Activated B cell treated with CpG ODN at 0.5 μM for 24 hours (primary cell): ENCODE measurements at regions not wholly inside any gene's neighbourhood (a gene's known extent, or its start where the extent isn't known, plus 50 kb on each side); places are given as distances from the start of the nearest gene placed in this dataset.

ENCODE experiments used
- ATAC-seq: fragments of 200-7000 bp; cut with Tn5 transposase; one replicate; pipeline ENCODE4 v1.10.0; 2021; ENCODE audit warnings: low read depth, mild to moderate bottlenecking, moderate library complexity
- CTCF ChIA-PET: fragments of 350-600 bp; sonication (Branson Sonifier 250); formaldehyde crosslinking; loops from one replicate; lab custom pipeline; 2021; ENCODE audit warnings: antibody characterized with exemption; lab: Charles Lee
- POLR2A ChIA-PET: fragments of 350-600 bp; sonication (Branson Sonifier 250); formaldehyde crosslinking; loops from one replicate; lab custom pipeline; 2021; ENCODE audit warnings: antibody characterized with exemption; lab: Charles Lee
- DNase-seq: peaks from one replicate; pipeline ENCODE4 v3.0.0; 2022
- H3K27ac Mint-ChIP-seq: one replicate; pipeline ENCODE4 v1.8.0; 2020; ENCODE audit warnings: mixed read lengths
- H3K27me3 Mint-ChIP-seq: one replicate; pipeline ENCODE4 v1.8.0; 2021; ENCODE audit warnings: mixed read lengths
- H3K36me3 Mint-ChIP-seq: one replicate; pipeline ENCODE4 v1.8.0; 2021; ENCODE audit warnings: low read depth, mixed read lengths
- H3K4me1 Mint-ChIP-seq: one replicate; pipeline ENCODE4 v1.8.0; 2021; ENCODE audit warnings: mixed read lengths
- H3K4me3 Mint-ChIP-seq: one replicate; pipeline ENCODE4 v1.8.0; 2020; ENCODE audit warnings: mild to moderate bottlenecking, mixed read lengths
- H3K9me3 Mint-ChIP-seq: one replicate; pipeline ENCODE4 v1.8.0; 2020; ENCODE audit warnings: mixed read lengths
- intact Hi-C: fragments of 100-400 bp; cut with micrococcal nuclease; formaldehyde crosslinking; loops from one replicate; pipeline ENCODE4 v1.15.1; 2024
- TF ChIP-seq, protein P1 (sequence below): fragments of 200-600 bp; IDR thresholded peaks from one replicate; pipeline ENCODE4 v1.8.0; 2022; ENCODE audit warnings: antibody characterized with exemption, mild to moderate bottlenecking

- H3K36me3 Mint-ChIP-seq = no peaks in the 10 kb centered on the region
- DNase-seq = no peak
- no peak for ATAC-seq
- intact Hi-C loops = no loop called here
- peaks cover 2% of the 10 kb centered on the region for H3K9me3 Mint-ChIP-seq
- no peak overlapping the region for H3K27ac Mint-ChIP-seq
- H3K4me3 Mint-ChIP-seq = no peak overlapping the region
- no peaks in the 10 kb centered on the region for H3K4me1 Mint-ChIP-seq
- ChIA-PET CTCF (no interaction called here), POLR2A (no interaction called here)
- TF ChIP-seq, protein P1, sequence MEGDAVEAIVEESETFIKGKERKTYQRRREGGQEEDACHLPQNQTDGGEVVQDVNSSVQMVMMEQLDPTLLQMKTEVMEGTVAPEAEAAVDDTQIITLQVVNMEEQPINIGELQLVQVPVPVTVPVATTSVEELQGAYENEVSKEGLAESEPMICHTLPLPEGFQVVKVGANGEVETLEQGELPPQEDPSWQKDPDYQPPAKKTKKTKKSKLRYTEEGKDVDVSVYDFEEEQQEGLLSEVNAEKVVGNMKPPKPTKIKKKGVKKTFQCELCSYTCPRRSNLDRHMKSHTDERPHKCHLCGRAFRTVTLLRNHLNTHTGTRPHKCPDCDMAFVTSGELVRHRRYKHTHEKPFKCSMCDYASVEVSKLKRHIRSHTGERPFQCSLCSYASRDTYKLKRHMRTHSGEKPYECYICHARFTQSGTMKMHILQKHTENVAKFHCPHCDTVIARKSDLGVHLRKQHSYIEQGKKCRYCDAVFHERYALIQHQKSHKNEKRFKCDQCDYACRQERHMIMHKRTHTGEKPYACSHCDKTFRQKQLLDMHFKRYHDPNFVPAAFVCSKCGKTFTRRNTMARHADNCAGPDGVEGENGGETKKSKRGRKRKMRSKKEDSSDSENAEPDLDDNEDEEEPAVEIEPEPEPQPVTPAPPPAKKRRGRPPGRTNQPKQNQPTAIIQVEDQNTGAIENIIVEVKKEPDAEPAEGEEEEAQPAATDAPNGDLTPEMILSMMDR = no peak
- H3K27me3 Mint-ChIP-seq = no peaks in the 10 kb centered on the region
These were observed 640.4 kb downstream of the USP25 start for GRCh38 chr21:16370186-16370585.

GRCh38 chr21:16372586-16372985, 642.8 kb downstream of the USP25 start:
- Mint-ChIP-seq H3K4me3 (no peak overlapping the region), H3K36me3 (no peaks in the 10 kb centered on the region), H3K27ac (no peak overlapping the region), H3K4me1 (no peaks in the 10 kb centered on the region), H3K9me3 (peaks cover 2% of the 10 kb centered on the region), H3K27me3 (no peaks in the 10 kb centered on the region)
- POLR2A ChIA-PET = no interaction called here
- intact Hi-C loops = no loop called here
- DNase-seq (no peak), ATAC-seq (no peak)
- CTCF ChIA-PET = no interaction called here
- TF ChIP-seq, protein P1 = no peak

GRCh38 chr21:16376673-16377072, 646.9 kb downstream of the USP25 start:
- intact Hi-C loops = no loop called here
- no peak for ATAC-seq
- Mint-ChIP-seq H3K9me3 (peaks cover 2% of the 10 kb centered on the region), H3K36me3 (no peaks in the 10 kb centered on the region), H3K27ac (no peak overlapping the region), H3K4me3 (no peak overlapping the region), H3K27me3 (no peaks in the 10 kb centered on the region), H3K4me1 (no peaks in the 10 kb centered on the region)
- ChIA-PET CTCF (no interaction called here), POLR2A (no interaction called here)
- TF ChIP-seq, protein P1 = no peak
- no peak for DNase-seq

DNA sequence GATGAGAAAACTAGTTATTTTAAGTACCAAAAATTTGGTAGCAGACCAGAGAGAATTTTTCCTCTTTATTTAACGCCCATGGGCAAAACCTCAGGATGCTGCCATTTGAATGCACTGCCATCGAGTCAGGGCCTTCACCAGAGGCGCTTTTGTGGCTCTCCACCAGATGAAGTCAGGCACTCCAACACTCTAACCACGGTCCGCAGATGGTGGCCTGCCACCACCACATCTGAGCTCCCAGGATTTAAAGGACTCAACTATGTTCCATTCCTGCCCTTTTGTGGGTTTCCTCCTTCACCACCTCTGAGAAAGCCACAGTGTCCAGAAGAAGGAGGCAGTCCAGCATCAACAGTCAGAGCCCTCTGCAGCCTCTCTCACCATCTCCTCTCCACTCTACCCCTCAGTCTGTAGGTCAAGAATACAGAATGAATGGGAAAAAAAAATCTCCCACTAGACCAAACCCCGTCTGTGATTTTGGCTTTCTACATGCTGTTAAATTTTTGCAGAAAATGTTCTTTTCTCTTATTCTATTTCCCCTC, 647.4 kb downstream of the USP25 start:
- no peak overlapping the region for H3K4me3 Mint-ChIP-seq
- no peaks in the 10 kb centered on the region for H3K36me3 Mint-ChIP-seq
- H3K27me3 Mint-ChIP-seq = no peaks in the 10 kb centered on the region
- ChIA-PET CTCF (no interaction called here), POLR2A (no interaction called here)
- peaks cover 2% of the 10 kb centered on the region for H3K9me3 Mint-ChIP-seq
- H3K4me1 Mint-ChIP-seq = no peaks in the 10 kb centered on the region
- intact Hi-C loops = no loop called here
- H3K27ac Mint-ChIP-seq = no peak overlapping the region
- TF ChIP-seq, protein P1 = no peak
- ATAC-seq = no peak
- no peak for DNase-seq

GRCh38 chr21:16377857-16378256, 648.1 kb downstream of the USP25 start:
- no peaks in the 10 kb centered on the region for H3K4me1 Mint-ChIP-seq
- DNase-seq (no peak), ATAC-seq (no peak)
- H3K36me3 Mint-ChIP-seq = no peaks in the 10 kb centered on the region
- no peaks in the 10 kb centered on the region for H3K27me3 Mint-ChIP-seq
- CTCF ChIA-PET = no interaction called here
- no peak overlapping the region for H3K27ac Mint-ChIP-seq
- intact Hi-C loops = no loop called here
- POLR2A ChIA-PET = no interaction called here
- TF ChIP-seq, protein P1 = no peak
- H3K9me3 Mint-ChIP-seq = peaks cover under 1% of the 10 kb centered on the region
- no peak overlapping the region for H3K4me3 Mint-ChIP-seq
